ENCODE measurements at regions not wholly inside any gene's neighbourhood (a gene's known extent, or its start where the extent isn't known, plus 50 kb on each side); places are given as distances from the start of the nearest gene placed in this dataset.
"Not testable (repeated sequence)": the region's sequence is repeated elsewhere in the genome, so short reads cannot be mapped to it uniquely, and the experiment has no call there.

GRCh38 chr1:61544870-61545269 is 180.1 kb downstream of the TM2D1 start:
- TF ChIP-seq POLR2A, POLR2AphosphoS5, TAF1, SPI1, POU2F2 (IDR thresholded peaks at IDR 0.05; ENCODE audit: low read depth, low read length): not testable (repeated sequence)
